ENCODE measurements at regions not wholly inside any gene's neighbourhood (a gene's known extent, or its start where the extent isn't known, plus 50 kb on each side); places are given as distances from the start of the nearest gene placed in this dataset.

- Mint-ChIP-seq H3K4me1 (no peaks in the 10 kb centered on the region), H3K36me3 (no peaks in the 10 kb centered on the region), H3K27ac (no peak overlapping the region), H3K4me3 (no peak overlapping the region), H3K9me3 (no peaks in the 10 kb centered on the region)
- ATAC-seq (no peak), DNase-seq (ENCODE audit: low spot score in 2 of 2) (no peak)
Measured at GRCh38 chr6:166679566-166679965, 52.5 kb upstream of the RPS6KA2 start.

DNA sequence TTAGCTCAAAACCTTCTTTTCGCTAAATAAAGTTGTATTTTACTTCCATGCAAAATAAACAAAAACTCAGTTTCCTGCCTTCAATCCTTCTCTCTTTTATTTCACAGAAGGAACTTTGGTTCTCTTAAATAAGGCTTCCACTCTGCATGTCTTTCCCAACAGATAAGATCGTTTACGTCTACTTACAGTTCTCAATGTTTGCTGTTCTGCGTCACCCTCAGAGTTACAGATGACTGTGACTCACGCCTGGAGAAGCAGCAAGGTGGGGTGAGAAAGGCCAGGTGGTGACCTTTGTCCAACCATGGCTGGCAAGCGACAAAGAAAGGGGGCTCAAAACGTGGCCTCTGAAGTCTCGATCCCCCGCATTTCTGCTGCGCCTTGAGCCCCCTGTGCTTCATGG is 51.4 kb upstream of the RPS6KA2 start:
- no peak for DNase-seq (ENCODE audit: low spot score in 2 of 2)
- Mint-ChIP-seq H3K27ac (no peak overlapping the region), H3K36me3 (no peaks in the 10 kb centered on the region), H3K4me3 (no peak overlapping the region), H3K9me3 (no peaks in the 10 kb centered on the region), H3K4me1 (no peaks in the 10 kb centered on the region)
- ATAC-seq, result no peak

DNA sequence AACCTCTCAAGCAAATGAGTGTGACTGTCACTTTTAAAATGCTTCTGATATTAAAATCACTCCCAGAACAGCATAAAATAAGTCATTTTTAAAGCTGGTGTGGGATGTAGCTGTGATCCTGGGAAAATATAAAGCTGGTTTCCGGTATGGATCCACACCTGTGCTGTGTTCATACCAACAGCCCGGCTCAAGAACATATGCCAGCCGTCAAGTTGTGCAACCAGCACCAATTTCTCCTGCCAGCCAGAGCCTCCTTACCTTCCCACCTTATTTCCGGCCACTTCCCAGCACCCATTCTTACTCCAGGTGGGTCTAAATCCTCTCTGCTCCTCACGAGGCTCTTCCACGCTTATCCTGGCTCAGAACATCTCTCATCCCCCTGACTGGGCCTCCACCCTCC is 50.9 kb upstream of the RPS6KA2 start:
- Mint-ChIP-seq H3K36me3 (no peaks in the 10 kb centered on the region), H3K4me3 (no peak overlapping the region), H3K27ac (no peak overlapping the region), H3K9me3 (no peaks in the 10 kb centered on the region), H3K4me1 (no peaks in the 10 kb centered on the region)
- DNase-seq (ENCODE audit: low spot score in 2 of 2), result no peak
- no peak for ATAC-seq

Data from stimulated activated effector memory CD8-positive, alpha-beta T cell treated with anti-CD3 and anti-CD28 coated beads, Interleukin-12 subunit alpha, Interleukin-12 subunit beta, amount 100 ng/mL, for 72 hours (primary cell).